ENCODE measurements at regions not wholly inside any gene's neighbourhood (a gene's known extent, or its start where the extent isn't known, plus 50 kb on each side); places are given as distances from the start of the nearest gene placed in this dataset.

DNA sequence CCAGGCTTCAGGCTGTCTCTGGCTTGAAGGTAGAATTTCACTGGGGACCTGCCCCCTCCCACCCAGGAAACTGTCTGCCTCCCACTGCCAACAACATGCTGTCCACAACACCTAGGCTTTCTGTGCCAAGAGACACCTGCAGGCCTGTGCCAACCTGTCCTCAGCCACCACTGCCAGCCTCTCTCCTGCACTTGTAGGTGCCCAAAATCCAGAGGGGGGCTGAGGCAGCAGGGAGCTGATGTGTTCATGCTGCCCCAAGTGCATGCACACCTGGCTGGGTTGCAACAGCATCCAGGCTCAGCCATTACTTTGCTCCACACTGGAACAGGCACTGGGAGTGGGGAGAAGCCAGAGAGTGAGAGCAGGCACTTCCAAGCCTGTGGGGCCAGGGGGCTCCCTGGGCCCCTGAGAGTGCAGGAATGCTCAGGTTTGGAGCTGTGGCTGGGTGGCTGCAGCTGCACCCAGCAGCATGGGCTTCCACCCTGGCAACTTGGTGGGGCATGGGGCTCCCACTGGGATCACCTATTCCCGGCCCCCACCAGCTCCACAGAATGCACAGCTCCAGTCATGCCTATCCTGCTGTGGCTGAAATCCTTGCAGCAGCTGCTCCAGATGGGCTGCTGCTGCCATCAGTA lies 218.1 kb upstream of the OBI1 start:
- no peak for TF ChIP-seq POLR2AphosphoS5 (IDR thresholded peaks at IDR 0.05; ENCODE audit: low read depth, low read length)
- TF ChIP-seq GABPA (IDR thresholded peaks at IDR 0.05; ENCODE audit: borderline replicate concordance, insufficient read depth, low read length), result no peak
- TF ChIP-seq, protein P1, sequence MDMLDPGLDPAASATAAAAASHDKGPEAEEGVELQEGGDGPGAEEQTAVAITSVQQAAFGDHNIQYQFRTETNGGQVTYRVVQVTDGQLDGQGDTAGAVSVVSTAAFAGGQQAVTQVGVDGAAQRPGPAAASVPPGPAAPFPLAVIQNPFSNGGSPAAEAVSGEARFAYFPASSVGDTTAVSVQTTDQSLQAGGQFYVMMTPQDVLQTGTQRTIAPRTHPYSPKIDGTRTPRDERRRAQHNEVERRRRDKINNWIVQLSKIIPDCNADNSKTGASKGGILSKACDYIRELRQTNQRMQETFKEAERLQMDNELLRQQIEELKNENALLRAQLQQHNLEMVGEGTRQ (IDR thresholded peaks at IDR 0.05; ENCODE audit: low read length), result no peak
- TF ChIP-seq, protein P2, sequence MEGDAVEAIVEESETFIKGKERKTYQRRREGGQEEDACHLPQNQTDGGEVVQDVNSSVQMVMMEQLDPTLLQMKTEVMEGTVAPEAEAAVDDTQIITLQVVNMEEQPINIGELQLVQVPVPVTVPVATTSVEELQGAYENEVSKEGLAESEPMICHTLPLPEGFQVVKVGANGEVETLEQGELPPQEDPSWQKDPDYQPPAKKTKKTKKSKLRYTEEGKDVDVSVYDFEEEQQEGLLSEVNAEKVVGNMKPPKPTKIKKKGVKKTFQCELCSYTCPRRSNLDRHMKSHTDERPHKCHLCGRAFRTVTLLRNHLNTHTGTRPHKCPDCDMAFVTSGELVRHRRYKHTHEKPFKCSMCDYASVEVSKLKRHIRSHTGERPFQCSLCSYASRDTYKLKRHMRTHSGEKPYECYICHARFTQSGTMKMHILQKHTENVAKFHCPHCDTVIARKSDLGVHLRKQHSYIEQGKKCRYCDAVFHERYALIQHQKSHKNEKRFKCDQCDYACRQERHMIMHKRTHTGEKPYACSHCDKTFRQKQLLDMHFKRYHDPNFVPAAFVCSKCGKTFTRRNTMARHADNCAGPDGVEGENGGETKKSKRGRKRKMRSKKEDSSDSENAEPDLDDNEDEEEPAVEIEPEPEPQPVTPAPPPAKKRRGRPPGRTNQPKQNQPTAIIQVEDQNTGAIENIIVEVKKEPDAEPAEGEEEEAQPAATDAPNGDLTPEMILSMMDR (IDR thresholded peaks at IDR 0.05; ENCODE audit: control extremely low read depth in 1 of 3, insufficient read depth in 1 of 3, low read depth in 1 of 3, low read length in 3 of 3), result no peak
- no peak for TF ChIP-seq SRF (IDR thresholded peaks at IDR 0.05; ENCODE audit: low read depth, low read length)
- no peak for TF ChIP-seq EP300 (IDR thresholded peaks at IDR 0.05; ENCODE audit: borderline replicate concordance in 1 of 2, low read depth in 2 of 2, low read length in 2 of 2)
- no peak for TF ChIP-seq POLR2A (IDR thresholded peaks at IDR 0.05; ENCODE audit: control extremely low read depth in 1 of 2, low read depth in 2 of 2, low read length in 2 of 2)
- no peak for TF ChIP-seq PHF8 (conservative IDR thresholded peaks at IDR 0.05; ENCODE audit: low read depth, low read length)
- no peak for TF ChIP-seq JUN (IDR thresholded peaks at IDR 0.05; ENCODE audit: low read depth, low read length)
- no peak for TF ChIP-seq BRCA1 (IDR thresholded peaks at IDR 0.05; ENCODE audit: low read depth, low read length)
- TF ChIP-seq KDM1A (IDR thresholded peaks at IDR 0.05; ENCODE audit: borderline replicate concordance, low read length), result no peak

Measured in H1 (cell line).